GM23338 (cell line): ENCODE measurements at regions not wholly inside any gene's neighbourhood (a gene's known extent, or its start where the extent isn't known, plus 50 kb on each side); places are given as distances from the start of the nearest gene placed in this dataset.

Source experiments
- ATAC-seq: fragments of 200-7000 bp; cut with Tn5 transposase; 3 replicates; pipeline ENCODE4 v1.9.1; 2020
- DNase-seq: peaks from one replicate; pipeline ENCODE4 v3.0.0-alpha.2; 2015; ENCODE audit warnings: low spot score
- H2AFZ ChIP-seq: fragments of 200-600 bp; sonication (generic); 2 replicates; pipeline ENCODE4 v1.8.0; 2016; ENCODE audit warnings: antibody characterized with exemption, mild to moderate bottlenecking, moderate library complexity
- H3F3A ChIP-seq: fragments of 200-600 bp; sonication (generic); replicated peaks from 2 replicates; pipeline ENCODE4 v1.8.0; 2017; ENCODE audit warnings: antibody characterized with exemption, mixed run types, low read depth
- H3K27ac ChIP-seq: fragments of 200-600 bp; sonication (generic); 2 replicates; pipeline ENCODE4 v1.6.1; 2016; ENCODE audit warnings: low read depth
- H3K27me3 ChIP-seq: fragments of 200-600 bp; sonication (generic); 2 replicates; pipeline ENCODE4 v1.8.0; 2016; ENCODE audit warnings: mild to moderate bottlenecking, mixed run types, moderate library complexity; ENCODE audit not compliant: insufficient read depth
- H3K36me3 ChIP-seq: fragments of 200-600 bp; sonication (generic); 2 replicates; pipeline ENCODE4 v1.8.0; 2016; ENCODE audit warnings: mild to moderate bottlenecking; ENCODE audit not compliant: insufficient read depth
- H3K4me1 ChIP-seq: fragments of 200-600 bp; sonication (generic); 2 replicates; pipeline ENCODE4 v1.8.0; 2016; ENCODE audit warnings: mild to moderate bottlenecking, moderate library complexity; ENCODE audit not compliant: insufficient read depth
- H3K4me2 ChIP-seq: fragments of 200-600 bp; sonication (generic); 2 replicates; pipeline ENCODE4 v1.7.1; 2017; ENCODE audit warnings: mixed run types
- H3K4me3 ChIP-seq: fragments of 200-600 bp; sonication (generic); 2 replicates; pipeline ENCODE4 v1.6.1; 2016; ENCODE audit warnings: mixed run types
- H3K79me2 ChIP-seq: fragments of 200-600 bp; sonication (generic); replicated peaks from 2 replicates; pipeline ENCODE4 v1.8.0; 2017; ENCODE audit warnings: mild to moderate bottlenecking; ENCODE audit not compliant: insufficient read depth
- H3K9me2 ChIP-seq: fragments of 200-600 bp; sonication (generic); 2 replicates; pipeline ENCODE4 v1.8.0; 2017; ENCODE audit not compliant: insufficient read depth
- H4K20me1 ChIP-seq: fragments of 200-600 bp; sonication (generic); replicated peaks from 2 replicates; pipeline ENCODE4 v1.8.0; 2017; ENCODE audit warnings: mild to moderate bottlenecking; ENCODE audit not compliant: insufficient read depth
- H3K27ac Mint-ChIP-seq: 2 replicates; pipeline ENCODE4 v1.8.0; 2020; ENCODE audit warnings: inconsistent platforms, mild to moderate bottlenecking, moderate library complexity, mixed read lengths
- H3K27me3 Mint-ChIP-seq: 3 replicates; pipeline ENCODE4 v1.8.0; 2022; ENCODE audit warnings: low read depth, mild to moderate bottlenecking, moderate library complexity, mixed read lengths, inconsistent platforms; ENCODE audit not compliant: insufficient read depth, poor library complexity
- H3K36me3 Mint-ChIP-seq: 3 replicates; pipeline ENCODE4 v1.8.0; 2021; ENCODE audit warnings: low read depth, mild to moderate bottlenecking, inconsistent platforms, moderate library complexity, mixed read lengths
- H3K4me1 Mint-ChIP-seq: 3 replicates; pipeline ENCODE4 v1.8.0; 2020; ENCODE audit warnings: mild to moderate bottlenecking, inconsistent platforms, mixed read lengths
- H3K4me3 Mint-ChIP-seq: 3 replicates; pipeline ENCODE4 v1.8.0; 2021; ENCODE audit warnings: moderate library complexity, mild to moderate bottlenecking, inconsistent platforms, mixed read lengths
- H3K9me3 Mint-ChIP-seq: 3 replicates; pipeline ENCODE4 v1.8.0; 2020; ENCODE audit warnings: moderate library complexity, mild to moderate bottlenecking, inconsistent platforms, mixed read lengths
- CREB1 ChIP-seq: fragments of 250-450 bp; sonication (Bioruptor Pico); IDR thresholded peaks from 2 replicates; pipeline ENCODE4 v1.5.0; 2020; ENCODE audit warnings: low read depth, mild to moderate bottlenecking, moderate library complexity
- CTCF ChIP-seq, 2 experiments: fragments of 200-600 bp in 1 of 2; sonication (generic) in 1 of 2; conservative IDR thresholded peaks; 2 replicates each; pipeline versions ENCODE4 v1.5.1 to v1.6.1; 2016 to 2017; ENCODE audit warnings: antibody characterized with exemption in 2 of 2, low read depth in 2 of 2, mild to moderate bottlenecking in 2 of 2, moderate library complexity in 1 of 2
- ETS1 ChIP-seq: IDR thresholded peaks from 2 replicates; pipeline ENCODE4 v1.6.1; 2016; ENCODE audit warnings: antibody characterized with exemption
- EZH2 ChIP-seq: fragments of 200-600 bp; sonication (generic); IDR thresholded peaks from one replicate; pipeline ENCODE4 v1.8.0; 2017; ENCODE audit warnings: antibody characterized with exemption, mild to moderate bottlenecking, low read depth; ENCODE audit not compliant: unreplicated experiment
- EZH2phosphoT487 ChIP-seq: fragments of 200-600 bp; sonication (generic); IDR thresholded peaks from one replicate; pipeline ENCODE4 v1.8.1; 2018; ENCODE audit warnings: antibody characterized with exemption; ENCODE audit not compliant: unreplicated experiment
- JUNB ChIP-seq: IDR thresholded peaks from one replicate; pipeline ENCODE4 v1.6.1; 2016; ENCODE audit warnings: antibody characterized with exemption; ENCODE audit not compliant: unreplicated experiment
- NANOG ChIP-seq: IDR thresholded peaks from 2 replicates; pipeline ENCODE4 v1.6.1; 2016; ENCODE audit warnings: antibody characterized with exemption, borderline replicate concordance
- POLR2AphosphoS5 ChIP-seq: IDR thresholded peaks from 2 replicates; pipeline ENCODE4 v1.6.1; 2016; ENCODE audit warnings: antibody characterized with exemption, low read depth
- STAT1 ChIP-seq: IDR thresholded peaks from one replicate; pipeline ENCODE4 v1.6.1; 2016; ENCODE audit warnings: antibody characterized with exemption; ENCODE audit not compliant: unreplicated experiment
- ZNF114 ChIP-seq: fragments of 250-450 bp; sonication (Bioruptor Pico); IDR thresholded peaks from 2 replicates; pipeline ENCODE4 v1.5.0; 2020; ENCODE audit warnings: mild to moderate bottlenecking, moderate library complexity
- ZNF331 ChIP-seq: fragments of 250-450 bp; sonication (Bioruptor Pico); IDR thresholded peaks from 2 replicates; pipeline ENCODE4 v1.5.0; 2020; ENCODE audit warnings: low read depth, mild to moderate bottlenecking, moderate library complexity
- ZNF462 ChIP-seq: fragments of 250-450 bp; sonication (Bioruptor Pico); IDR thresholded peaks from 2 replicates; pipeline ENCODE4 v1.5.0; 2020; ENCODE audit warnings: mild to moderate bottlenecking, moderate library complexity

GRCh38 chr2:33706410-33706809 is 107.3 kb upstream of the FAM98A start (continued):
- no peak for TF ChIP-seq CTCF (conservative IDR thresholded peaks at IDR 0.05; ENCODE audit: low read depth in 2 of 2)
- TF ChIP-seq STAT1: no peak
- TF ChIP-seq ETS1: no peak
- TF ChIP-seq CREB1 (CRISPR knock-in tag): no peak

GRCh38 chr2:33704406-33704855 is 105.3 kb upstream of the FAM98A start:
- DNase-seq (no peak), ATAC-seq (no peak)
- Histone ChIP-seq H2AFZ (peak overlapping the region; percentile 3; the same call in 1 of the 2 replicates), H4K20me1 (no peaks in the 10 kb centered on the region), H3K27ac (no peak overlapping the region), H3K4me2 (peak overlapping the region; percentile 53), H3K27me3 (no peaks in the 10 kb centered on the region), H3K9me2 (peaks cover 8% of the 10 kb centered on the region), H3K4me3 (peak overlapping the region; percentile 17; the same call in 1 of the 2 replicates), H3K4me1 (peaks cover 22% of the 10 kb centered on the region), H3F3A (no peaks in the 10 kb centered on the region), H3K36me3 (no peaks in the 10 kb centered on the region), H3K79me2 (no peaks in the 10 kb centered on the region)
- Mint-ChIP-seq H3K27me3 (no peaks in the 10 kb centered on the region), H3K36me3 (no peaks in the 10 kb centered on the region), H3K4me1 (peaks cover 19% of the 10 kb centered on the region; the same call in 2 of the 3 replicates), H3K9me3 (no peaks in the 10 kb centered on the region; the same call in 2 of the 3 replicates), H3K4me3 (no peak overlapping the region), H3K27ac (no peak overlapping the region)
- TF ChIP-seq JUNB (no peak), POLR2AphosphoS5 (no peak), NANOG (no peak), STAT1 (no peak), CTCF (conservative IDR thresholded peaks at IDR 0.05; ENCODE audit: low read depth in 2 of 2) (no peak), EZH2phosphoT487 (no peak), ETS1 (no peak), CREB1 (CRISPR knock-in tag) (no peak), ZNF462 (CRISPR knock-in tag) (no peak), ZNF331 (CRISPR knock-in tag) (no peak), ZNF114 (no peak), EZH2 (no peak)
